Neural cell (in vitro differentiated cells): ENCODE measurements at regions not wholly inside any gene's neighbourhood (a gene's known extent, or its start where the extent isn't known, plus 50 kb on each side); places are given as distances from the start of the nearest gene placed in this dataset.

Experiments used
- H2AFZ ChIP-seq: fragments of 200-600, 300-800 bp; sonication (generic), shearing (Covaris generic); 2 replicates; pipeline ENCODE4 v1.6.0; 2014; ENCODE audit warnings: low read depth, mild to moderate bottlenecking, antibody characterized with exemption, low read length, moderate library complexity
- H3F3A ChIP-seq: fragments of 200-600 bp; shearing (Covaris generic); 2 replicates; pipeline ENCODE4 v1.6.1; 2016; ENCODE audit warnings: mild to moderate bottlenecking, moderate library complexity, mixed read lengths, antibody characterized with exemption, low read length; ENCODE audit not compliant: insufficient read depth, poor library complexity, severe bottlenecking
- H3K27ac ChIP-seq: fragments of 200-600, 300-800 bp; sonication (generic), shearing (Covaris generic); 2 replicates; pipeline ENCODE4 v1.5.1; 2014; ENCODE audit warnings: mild to moderate bottlenecking, low read length, moderate library complexity
- H3K27me3 ChIP-seq: fragments of 300-800, 200-600 bp; sonication (generic), shearing (Covaris generic); 2 replicates; pipeline ENCODE4 v1.6.0; 2014; ENCODE audit warnings: mild to moderate bottlenecking, low read depth, low read length, moderate library complexity; ENCODE audit not compliant: insufficient read depth
- H3K36me3 ChIP-seq: fragments of 300-800, 200-600 bp; sonication (generic), shearing (Covaris generic); 2 replicates; pipeline ENCODE4 v1.5.1; 2014; ENCODE audit warnings: mild to moderate bottlenecking, antibody characterized with exemption, low read length, moderate library complexity; ENCODE audit not compliant: insufficient read depth
- H3K4me2 ChIP-seq: fragments of 300-800, 200-600 bp; sonication (generic), shearing (Covaris generic); 2 replicates; pipeline ENCODE4 v1.6.0; 2014; ENCODE audit warnings: mild to moderate bottlenecking, low read length
- H3K4me3 ChIP-seq: fragments of 300-800, 200-600 bp; sonication (generic), shearing (Covaris generic); 2 replicates; pipeline ENCODE4 v1.5.1; 2014; ENCODE audit warnings: mild to moderate bottlenecking, low read length, moderate library complexity
- H3K79me2 ChIP-seq: fragments of 200-600 bp; shearing (Covaris generic); replicated peaks from 2 replicates; pipeline ENCODE4 v1.6.0; 2014; ENCODE audit warnings: mild to moderate bottlenecking, low read length, moderate library complexity; ENCODE audit not compliant: insufficient read depth
- H3K9ac ChIP-seq: fragments of 300-800, 200-600 bp; sonication (generic), shearing (Covaris generic); 2 replicates; pipeline ENCODE4 v1.6.1; 2016; ENCODE audit warnings: mild to moderate bottlenecking, low read length, mixed read lengths
- H3K9me2 ChIP-seq: fragments of 200-600 bp; shearing (Covaris generic); 2 replicates; pipeline ENCODE4 v1.6.1; 2016; ENCODE audit warnings: mild to moderate bottlenecking, low read length, mixed read lengths; ENCODE audit not compliant: insufficient read depth
- H3K9me3 ChIP-seq: fragments of 200-600, 300-800 bp; sonication (generic), shearing (Covaris generic); 2 replicates; pipeline ENCODE4 v1.6.1; 2016; ENCODE audit warnings: mild to moderate bottlenecking, mixed run types, low read length, moderate library complexity, mixed read lengths
- H4K20me1 ChIP-seq: fragments of 200-600 bp; shearing (Covaris generic); 2 replicates; pipeline ENCODE4 v1.6.1; 2016; ENCODE audit warnings: mild to moderate bottlenecking, mixed run types; ENCODE audit not compliant: insufficient read depth
- EP300 ChIP-seq: fragments of 450-650 bp; conservative IDR thresholded peaks from 2 replicates; pipeline ENCODE4 v1.6.1; 2014; ENCODE audit warnings: antibody characterized with exemption, mild to moderate bottlenecking, moderate library complexity; ENCODE audit not compliant: poor library complexity, severe bottlenecking
- EZH2 ChIP-seq: fragments of 200-600, 300-800 bp; shearing (Covaris generic), sonication (generic); IDR thresholded peaks from 2 replicates; pipeline ENCODE4 v1.6.1; 2014; ENCODE audit warnings: antibody characterized with exemption, low read length, borderline replicate concordance, mild to moderate bottlenecking; ENCODE audit not compliant: insufficient read depth, poor library complexity, severe bottlenecking
- MXI1 ChIP-seq: fragments of 450-650 bp; conservative IDR thresholded peaks from 2 replicates; pipeline ENCODE4 v1.6.1; 2014; ENCODE audit warnings: antibody characterized with exemption, mild to moderate bottlenecking; ENCODE audit not compliant: poor library complexity, severe bottlenecking
- POLR2AphosphoS5 ChIP-seq: IDR thresholded peaks from 2 replicates; pipeline ENCODE4 v1.6.1; 2012
- RAD21 ChIP-seq: fragments of 450-650 bp; conservative IDR thresholded peaks from 2 replicates; pipeline ENCODE4 v1.6.1; 2014; ENCODE audit warnings: antibody characterized with exemption, mild to moderate bottlenecking, moderate library complexity
- SMC3 ChIP-seq: fragments of 450-650 bp; conservative IDR thresholded peaks from 2 replicates; pipeline ENCODE4 v1.6.1; 2014; ENCODE audit warnings: antibody characterized with exemption, mild to moderate bottlenecking, moderate library complexity; ENCODE audit not compliant: poor library complexity
- TAF1 ChIP-seq: IDR thresholded peaks from 2 replicates; pipeline ENCODE4 v1.6.1; 2012; ENCODE audit warnings: low read depth
- TF ChIP-seq, protein P1 (sequence below): fragments of 450-650 bp; IDR thresholded peaks from 2 replicates; pipeline ENCODE4 v1.5.1; 2014; ENCODE audit warnings: antibody characterized with exemption, mild to moderate bottlenecking, moderate library complexity; ENCODE audit not compliant: poor library complexity, severe bottlenecking
- TF ChIP-seq, protein P2 (sequence below): IDR thresholded peaks from 2 replicates; pipeline ENCODE4 v1.6.1; 2012; ENCODE audit warnings: borderline replicate concordance

DNA sequence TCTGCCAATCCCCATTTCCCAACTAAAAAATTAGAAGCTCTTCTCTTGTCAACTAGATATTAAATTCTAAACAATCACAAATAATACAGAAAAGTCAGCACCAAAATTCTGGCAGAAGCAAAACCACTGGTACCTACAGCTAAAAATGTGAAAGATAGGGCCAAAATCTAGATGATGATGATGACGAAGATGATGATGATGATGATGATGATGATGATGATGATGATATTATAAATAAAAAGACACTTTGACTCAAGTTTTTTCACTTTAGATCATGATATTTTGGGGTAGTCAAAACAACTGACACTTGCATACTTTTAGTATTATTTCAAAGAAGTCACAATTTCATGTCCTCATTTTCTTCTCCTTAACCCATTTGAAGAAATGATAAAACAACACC lies 470.1 kb upstream of the NR2F2 start:
- Histone ChIP-seq H3K27me3 (no peaks in the 10 kb centered on the region), H3K9me2 (no peaks in the 10 kb centered on the region), H3K9me3 (no peaks in the 10 kb centered on the region), H2AFZ (no peak overlapping the region), H3F3A (no peaks in the 10 kb centered on the region), H4K20me1 (no peaks in the 10 kb centered on the region), H3K27ac (no peak overlapping the region), H3K4me2 (no peak overlapping the region), H3K79me2 (no peaks in the 10 kb centered on the region), H3K9ac (no peak overlapping the region), H3K36me3 (no peaks in the 10 kb centered on the region), H3K4me3 (no peak overlapping the region)
- TF ChIP-seq, protein P1, sequence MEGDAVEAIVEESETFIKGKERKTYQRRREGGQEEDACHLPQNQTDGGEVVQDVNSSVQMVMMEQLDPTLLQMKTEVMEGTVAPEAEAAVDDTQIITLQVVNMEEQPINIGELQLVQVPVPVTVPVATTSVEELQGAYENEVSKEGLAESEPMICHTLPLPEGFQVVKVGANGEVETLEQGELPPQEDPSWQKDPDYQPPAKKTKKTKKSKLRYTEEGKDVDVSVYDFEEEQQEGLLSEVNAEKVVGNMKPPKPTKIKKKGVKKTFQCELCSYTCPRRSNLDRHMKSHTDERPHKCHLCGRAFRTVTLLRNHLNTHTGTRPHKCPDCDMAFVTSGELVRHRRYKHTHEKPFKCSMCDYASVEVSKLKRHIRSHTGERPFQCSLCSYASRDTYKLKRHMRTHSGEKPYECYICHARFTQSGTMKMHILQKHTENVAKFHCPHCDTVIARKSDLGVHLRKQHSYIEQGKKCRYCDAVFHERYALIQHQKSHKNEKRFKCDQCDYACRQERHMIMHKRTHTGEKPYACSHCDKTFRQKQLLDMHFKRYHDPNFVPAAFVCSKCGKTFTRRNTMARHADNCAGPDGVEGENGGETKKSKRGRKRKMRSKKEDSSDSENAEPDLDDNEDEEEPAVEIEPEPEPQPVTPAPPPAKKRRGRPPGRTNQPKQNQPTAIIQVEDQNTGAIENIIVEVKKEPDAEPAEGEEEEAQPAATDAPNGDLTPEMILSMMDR: no peak
- TF ChIP-seq TAF1: no peak
- no peak for TF ChIP-seq POLR2AphosphoS5
- TF ChIP-seq RAD21: no peak
- no peak for TF ChIP-seq SMC3
- no peak for TF ChIP-seq EZH2
- TF ChIP-seq, protein P2, sequence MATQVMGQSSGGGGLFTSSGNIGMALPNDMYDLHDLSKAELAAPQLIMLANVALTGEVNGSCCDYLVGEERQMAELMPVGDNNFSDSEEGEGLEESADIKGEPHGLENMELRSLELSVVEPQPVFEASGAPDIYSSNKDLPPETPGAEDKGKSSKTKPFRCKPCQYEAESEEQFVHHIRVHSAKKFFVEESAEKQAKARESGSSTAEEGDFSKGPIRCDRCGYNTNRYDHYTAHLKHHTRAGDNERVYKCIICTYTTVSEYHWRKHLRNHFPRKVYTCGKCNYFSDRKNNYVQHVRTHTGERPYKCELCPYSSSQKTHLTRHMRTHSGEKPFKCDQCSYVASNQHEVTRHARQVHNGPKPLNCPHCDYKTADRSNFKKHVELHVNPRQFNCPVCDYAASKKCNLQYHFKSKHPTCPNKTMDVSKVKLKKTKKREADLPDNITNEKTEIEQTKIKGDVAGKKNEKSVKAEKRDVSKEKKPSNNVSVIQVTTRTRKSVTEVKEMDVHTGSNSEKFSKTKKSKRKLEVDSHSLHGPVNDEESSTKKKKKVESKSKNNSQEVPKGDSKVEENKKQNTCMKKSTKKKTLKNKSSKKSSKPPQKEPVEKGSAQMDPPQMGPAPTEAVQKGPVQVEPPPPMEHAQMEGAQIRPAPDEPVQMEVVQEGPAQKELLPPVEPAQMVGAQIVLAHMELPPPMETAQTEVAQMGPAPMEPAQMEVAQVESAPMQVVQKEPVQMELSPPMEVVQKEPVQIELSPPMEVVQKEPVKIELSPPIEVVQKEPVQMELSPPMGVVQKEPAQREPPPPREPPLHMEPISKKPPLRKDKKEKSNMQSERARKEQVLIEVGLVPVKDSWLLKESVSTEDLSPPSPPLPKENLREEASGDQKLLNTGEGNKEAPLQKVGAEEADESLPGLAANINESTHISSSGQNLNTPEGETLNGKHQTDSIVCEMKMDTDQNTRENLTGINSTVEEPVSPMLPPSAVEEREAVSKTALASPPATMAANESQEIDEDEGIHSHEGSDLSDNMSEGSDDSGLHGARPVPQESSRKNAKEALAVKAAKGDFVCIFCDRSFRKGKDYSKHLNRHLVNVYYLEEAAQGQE: no peak
- TF ChIP-seq EP300: no peak
- TF ChIP-seq MXI1: no peak

DNA sequence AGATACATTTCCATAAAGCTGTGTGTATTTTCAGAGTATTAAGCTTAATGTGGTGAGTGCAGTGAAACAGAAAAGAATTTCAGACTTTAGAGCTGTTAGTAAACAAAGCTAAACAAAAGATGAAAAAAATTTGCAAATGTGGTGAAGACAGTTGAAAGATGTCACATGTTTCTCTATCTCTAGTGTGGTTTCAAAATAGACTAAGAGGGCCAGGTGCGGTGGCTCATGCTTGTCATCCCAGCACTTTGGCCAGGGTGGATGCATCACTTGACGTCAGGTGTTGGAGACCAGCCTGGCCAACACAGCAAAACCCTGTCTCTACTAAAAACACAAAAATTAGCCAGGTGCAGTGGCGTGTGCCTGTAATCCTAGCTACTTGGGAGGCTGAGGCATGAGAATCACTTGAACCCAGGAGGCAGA lies 466.0 kb upstream of the NR2F2 start:
- Histone ChIP-seq H2AFZ (no peak overlapping the region), H3K9me2 (no peaks in the 10 kb centered on the region), H3K27me3 (no peaks in the 10 kb centered on the region), H3K9ac (no peak overlapping the region), H3K27ac (no peak overlapping the region), H3K4me3 (no peak overlapping the region), H4K20me1 (no peaks in the 10 kb centered on the region), H3K79me2 (no peaks in the 10 kb centered on the region), H3F3A (no peaks in the 10 kb centered on the region), H3K4me2 (no peak overlapping the region), H3K36me3 (no peaks in the 10 kb centered on the region), H3K9me3 (no peaks in the 10 kb centered on the region)
- TF ChIP-seq RAD21 (no peak), POLR2AphosphoS5 (no peak), EZH2 (no peak), TAF1 (no peak), MXI1 (no peak), SMC3 (no peak), EP300 (no peak)
- TF ChIP-seq, protein P1: no peak
- TF ChIP-seq, protein P2: no peak
